ENCODE measurements at regions not wholly inside any gene's neighbourhood (a gene's known extent, or its start where the extent isn't known, plus 50 kb on each side); places are given as distances from the start of the nearest gene placed in this dataset.
A peak's percentile ranks its signal among the peaks of the same experiment; 100 is the strongest.
"Not testable (repeated sequence)": the region's sequence is repeated elsewhere in the genome, so short reads cannot be mapped to it uniquely, and the experiment has no call there.

DNA sequence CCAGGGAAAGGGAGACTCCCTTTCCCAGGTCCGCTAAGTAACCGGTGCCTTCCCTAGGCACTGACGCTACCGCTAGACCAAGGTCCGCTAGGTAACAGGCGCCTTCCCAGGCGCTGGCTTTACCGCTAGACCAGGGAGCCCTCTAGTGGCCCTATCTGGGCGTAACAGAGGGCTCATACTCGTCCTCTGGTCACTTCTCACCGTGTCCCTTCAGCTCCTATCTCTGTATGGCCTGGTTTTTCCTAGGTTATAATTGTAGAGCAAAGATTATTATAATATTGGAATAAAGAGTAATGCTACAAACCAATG lies 921.3 kb upstream of the PCDH10 start:
- H3K4me3 ChIP-seq; intact Hi-C loops (cut with DNase I; ENCODE audit: low total_unique reads); H3K27ac ChIP-seq; in situ Hi-C loops (cut with MboI; ENCODE audit: low pct_ligation_motif_present in 1 of 4, low pct_unique_long_range_greater_than_20kb in 1 of 4, low sequenced_read_pairs in 3 of 4); H3K9me3 ChIP-seq; DNase-seq; H3K4me1 ChIP-seq; H3K36me3 ChIP-seq; H3K27me3 ChIP-seq: not testable (repeated sequence)
- TF ChIP-seq, protein P1, sequence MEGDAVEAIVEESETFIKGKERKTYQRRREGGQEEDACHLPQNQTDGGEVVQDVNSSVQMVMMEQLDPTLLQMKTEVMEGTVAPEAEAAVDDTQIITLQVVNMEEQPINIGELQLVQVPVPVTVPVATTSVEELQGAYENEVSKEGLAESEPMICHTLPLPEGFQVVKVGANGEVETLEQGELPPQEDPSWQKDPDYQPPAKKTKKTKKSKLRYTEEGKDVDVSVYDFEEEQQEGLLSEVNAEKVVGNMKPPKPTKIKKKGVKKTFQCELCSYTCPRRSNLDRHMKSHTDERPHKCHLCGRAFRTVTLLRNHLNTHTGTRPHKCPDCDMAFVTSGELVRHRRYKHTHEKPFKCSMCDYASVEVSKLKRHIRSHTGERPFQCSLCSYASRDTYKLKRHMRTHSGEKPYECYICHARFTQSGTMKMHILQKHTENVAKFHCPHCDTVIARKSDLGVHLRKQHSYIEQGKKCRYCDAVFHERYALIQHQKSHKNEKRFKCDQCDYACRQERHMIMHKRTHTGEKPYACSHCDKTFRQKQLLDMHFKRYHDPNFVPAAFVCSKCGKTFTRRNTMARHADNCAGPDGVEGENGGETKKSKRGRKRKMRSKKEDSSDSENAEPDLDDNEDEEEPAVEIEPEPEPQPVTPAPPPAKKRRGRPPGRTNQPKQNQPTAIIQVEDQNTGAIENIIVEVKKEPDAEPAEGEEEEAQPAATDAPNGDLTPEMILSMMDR (IDR thresholded peaks at IDR 0.05) = peak in 1 of 5 experiments; percentile 22
- WGBS, 2 donors (ENCODE audit: low coverage in 1 of 2) = 40 to 72% methylated on average over 2 to 11 of the region's 11 CpGs

DNA sequence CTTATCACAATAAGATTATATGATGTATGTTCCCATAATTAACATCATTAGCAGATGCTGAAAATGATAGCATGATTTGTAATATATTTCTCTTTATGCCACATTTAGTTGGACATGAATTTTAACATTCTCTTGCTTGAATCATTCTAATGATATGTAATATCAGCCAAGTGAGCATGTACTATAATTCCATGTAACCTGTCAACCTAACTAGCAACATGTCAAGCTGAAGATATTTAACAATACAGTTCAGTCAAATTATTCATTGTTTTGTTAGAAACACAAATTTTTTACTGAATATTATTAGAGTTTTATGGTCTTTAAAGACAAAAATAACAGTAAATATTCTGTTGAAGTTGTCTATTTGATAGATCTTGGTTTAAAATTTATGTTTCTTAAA lies 920.4 kb upstream of the PCDH10 start:
- no peak overlapping the region for H3K4me3 ChIP-seq
- in situ Hi-C loops (cut with MboI; ENCODE audit: low pct_ligation_motif_present in 1 of 4, low pct_unique_long_range_greater_than_20kb in 1 of 4, low sequenced_read_pairs in 3 of 4) = no loop called here
- TF ChIP-seq POLR2AphosphoS5 (IDR thresholded peaks at IDR 0.05) = no peak
- no peak for TF ChIP-seq EP300 (IDR thresholded peaks at IDR 0.05; ENCODE audit: low read depth)
- TF ChIP-seq POLR2A (IDR thresholded peaks at IDR 0.05) = no peak
- TF ChIP-seq, protein P1 (IDR thresholded peaks at IDR 0.05) = no peak
- intact Hi-C loops (cut with DNase I; ENCODE audit: low total_unique reads) = no loop called here
- no peaks in the 10 kb centered on the region for H3K36me3 ChIP-seq
- no peaks in the 10 kb centered on the region for H3K4me1 ChIP-seq
- no peaks in the 10 kb centered on the region for H3K27me3 ChIP-seq
- H3K27ac ChIP-seq = no peak overlapping the region
- DNase-seq = no peak
- H3K9me3 ChIP-seq = peaks cover 2 to 4% of the 10 kb centered on the region in 2 donors

DNA sequence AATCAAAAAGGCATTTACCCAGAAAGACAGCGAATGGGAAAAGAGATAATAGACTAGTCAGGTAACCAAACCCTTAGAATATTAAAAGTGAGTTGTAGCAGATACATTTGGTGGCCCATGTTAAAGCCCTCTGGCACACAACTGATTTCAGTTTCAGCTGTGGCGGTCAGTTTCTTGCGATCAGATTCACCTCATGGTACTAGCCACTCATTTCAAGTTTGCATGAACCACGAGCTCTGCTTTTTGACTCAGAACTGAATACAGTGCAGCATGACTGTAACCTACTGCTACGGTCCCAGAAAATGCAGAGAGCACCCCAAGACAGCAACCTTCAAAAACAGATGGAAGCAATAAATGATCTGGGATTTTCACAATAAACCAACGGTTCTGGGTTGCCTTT lies 919.1 kb upstream of the PCDH10 start:
- Histone ChIP-seq H3K36me3 (no peaks in the 10 kb centered on the region), H3K9me3 (peaks cover 2 to 4% of the 10 kb centered on the region in 2 donors), H3K4me3 (no peak overlapping the region), H3K4me1 (no peaks in the 10 kb centered on the region), H3K27me3 (no peaks in the 10 kb centered on the region), H3K27ac (no peak overlapping the region)
- 70 to 74% methylated on average over 1 to 6 of the region's 6 CpGs for WGBS, 2 donors (ENCODE audit: low coverage in 1 of 2)
- intact Hi-C loops (cut with DNase I; ENCODE audit: low total_unique reads) (no loop called here), in situ Hi-C loops (cut with MboI; ENCODE audit: low pct_ligation_motif_present in 1 of 4, low pct_unique_long_range_greater_than_20kb in 1 of 4, low sequenced_read_pairs in 3 of 4) (no loop called here)
- DNase-seq = no peak
- TF ChIP-seq, protein P1 (IDR thresholded peaks at IDR 0.05) = no peak
- TF ChIP-seq POLR2A (IDR thresholded peaks at IDR 0.05) = no peak
- TF ChIP-seq POLR2AphosphoS5 (IDR thresholded peaks at IDR 0.05) = no peak
- no peak for TF ChIP-seq EP300 (IDR thresholded peaks at IDR 0.05; ENCODE audit: low read depth)

DNA sequence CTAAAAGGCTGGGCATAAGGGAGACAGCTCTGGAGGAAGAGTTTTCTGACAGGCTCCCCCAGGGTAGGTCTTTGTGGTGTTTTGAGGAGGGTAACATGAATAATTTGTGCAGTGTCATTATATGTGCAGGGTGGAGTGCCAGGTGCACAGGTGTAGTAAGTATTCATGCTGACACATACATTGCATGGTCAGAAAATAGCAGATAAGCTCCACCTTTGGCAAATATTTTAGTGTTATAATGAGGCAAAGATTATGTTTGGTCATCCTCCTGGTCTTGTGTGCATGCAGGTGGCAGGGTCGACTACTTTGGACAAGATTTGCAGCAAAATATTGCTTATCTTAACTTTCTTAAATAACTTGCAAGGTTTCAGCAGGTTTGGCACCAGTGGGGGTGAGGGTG lies 910.4 kb upstream of the PCDH10 start:
- Histone ChIP-seq H3K27me3 (no peaks in the 10 kb centered on the region), H3K36me3 (no peaks in the 10 kb centered on the region), H3K27ac (no peak overlapping the region), H3K9me3 (peaks cover 0 to 4% of the 10 kb centered on the region in 2 donors), H3K4me3 (no peak overlapping the region), H3K4me1 (no peaks in the 10 kb centered on the region)
- intact Hi-C loops (cut with DNase I; ENCODE audit: low total_unique reads) (no loop called here), in situ Hi-C loops (cut with MboI; ENCODE audit: low pct_ligation_motif_present in 1 of 4, low pct_unique_long_range_greater_than_20kb in 1 of 4, low sequenced_read_pairs in 3 of 4) (no loop called here)
- TF ChIP-seq, protein P1 (IDR thresholded peaks at IDR 0.05) = no peak
- no peak for TF ChIP-seq POLR2AphosphoS5 (IDR thresholded peaks at IDR 0.05)
- TF ChIP-seq POLR2A (IDR thresholded peaks at IDR 0.05) = no peak
- TF ChIP-seq EP300 (IDR thresholded peaks at IDR 0.05; ENCODE audit: low read depth) = no peak
- no peak for DNase-seq
- WGBS, 2 donors (ENCODE audit: low coverage in 1 of 2) = 42 to 50% methylated on average over 1 of the region's 1 CpG
